Subcutaneous abdominal adipose tissue (tissue), 5 donors: ENCODE measurements at regions not wholly inside any gene's neighbourhood (a gene's known extent, or its start where the extent isn't known, plus 50 kb on each side); places are given as distances from the start of the nearest gene placed in this dataset.

ENCODE experiments used
- H3K27ac ChIP-seq: one replicate; pipeline ENCODE4 v1.7.0; 2013; ENCODE audit warnings: low read depth, mild to moderate bottlenecking, inconsistent platforms, low read length, moderate library complexity
- H3K27me3 ChIP-seq, 5 donors: one replicate each; pipeline ENCODE4 v1.7.0; 2013; ENCODE audit warnings: low read length in 5 of 5, inconsistent platforms in 1 of 5; ENCODE audit not compliant: control insufficient read depth in 5 of 5, insufficient read depth in 4 of 5
- H3K36me3 ChIP-seq, 5 donors: one replicate each; pipeline ENCODE4 v1.7.0; 2013; ENCODE audit warnings: low read length in 5 of 5; ENCODE audit not compliant: control insufficient read depth in 5 of 5, insufficient read depth in 5 of 5
- H3K4me1 ChIP-seq, 5 donors: one replicate each; pipeline ENCODE4 v1.7.0; 2013; ENCODE audit warnings: low read length in 5 of 5, mild to moderate bottlenecking in 3 of 5, moderate library complexity in 1 of 5; ENCODE audit not compliant: control insufficient read depth in 5 of 5, insufficient read depth in 5 of 5
- H3K4me3 ChIP-seq, 5 donors: one replicate each; pipeline ENCODE4 v1.7.0; 2013; ENCODE audit warnings: low read length in 5 of 5, low read depth in 1 of 5
- H3K9ac ChIP-seq, 5 donors: one replicate each; pipeline ENCODE4 v1.7.0; 2013; ENCODE audit warnings: low read length in 5 of 5, mild to moderate bottlenecking in 4 of 5, moderate library complexity in 3 of 5
- H3K9me3 ChIP-seq, 5 donors: one replicate each; pipeline ENCODE4 v1.7.0; 2013; ENCODE audit warnings: low read length in 5 of 5; ENCODE audit not compliant: control insufficient read depth in 5 of 5
- donor health status: healthy.
- donor health status: healthy.
- donor health status: healthy.
- donor health status: healthy.
- donor health status: healthy.

DNA sequence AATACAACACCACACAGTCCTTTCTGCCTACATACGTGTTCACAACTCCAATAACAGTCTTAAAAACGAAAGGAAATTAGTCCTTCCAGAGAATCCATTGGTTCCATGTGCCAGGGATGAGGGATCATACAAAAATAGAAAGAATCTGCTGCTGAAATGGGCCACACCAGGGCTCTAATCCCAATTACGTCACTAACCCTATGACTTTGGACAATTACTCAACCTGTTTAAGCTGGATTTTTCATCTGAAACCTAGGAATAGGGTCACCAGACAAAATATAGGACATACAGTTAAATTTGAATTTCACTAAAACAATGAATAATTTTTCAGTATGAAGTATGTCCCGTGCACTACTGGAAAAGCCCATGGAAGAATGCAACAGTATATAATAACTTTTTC is 264.7 kb downstream of the YTHDC2 start:
- no peaks in the 10 kb centered on the region for H3K36me3 ChIP-seq
- no peak overlapping the region for H3K27ac ChIP-seq

DNA sequence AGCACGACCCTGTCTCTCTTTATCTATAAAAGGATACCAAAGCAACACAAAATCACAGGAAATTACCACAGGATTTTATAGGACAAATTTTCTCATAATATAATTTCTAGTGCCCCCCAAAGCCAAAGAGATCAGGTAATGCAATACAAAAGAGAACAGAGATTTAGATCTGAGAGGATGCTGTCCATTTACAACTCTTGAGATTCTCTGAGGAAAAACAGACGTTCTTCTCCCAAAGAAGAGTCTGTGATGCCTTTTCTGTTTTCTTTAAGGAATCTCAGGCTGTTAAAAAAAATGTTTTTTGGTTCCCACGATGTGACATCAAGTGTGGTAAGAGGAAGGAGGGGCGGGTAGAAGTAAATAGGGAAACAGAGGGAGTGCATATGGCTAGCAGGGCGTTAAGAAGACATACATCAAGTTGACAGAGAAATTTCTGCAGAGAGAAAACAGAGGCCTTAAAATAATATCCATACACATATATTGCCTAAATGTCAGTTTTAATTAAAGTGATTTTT is 274.7 kb downstream of the YTHDC2 start:
- Histone ChIP-seq H3K4me1 (no peaks in the 10 kb centered on the region), H3K9ac (no peak overlapping the region), H3K27me3 (no peaks in the 10 kb centered on the region), H3K9me3 (no peaks in the 10 kb centered on the region), H3K36me3 (no peaks in the 10 kb centered on the region), H3K4me3 (no peak overlapping the region), H3K27ac (no peak overlapping the region)

More for the DNA sequence above, 264.7 kb downstream of the YTHDC2 start:
- Histone ChIP-seq H3K27me3 (no peaks in the 10 kb centered on the region), H3K4me3 (no peak overlapping the region), H3K4me1 (no peaks in the 10 kb centered on the region), H3K9ac (no peak overlapping the region), H3K9me3 (no peaks in the 10 kb centered on the region)

DNA sequence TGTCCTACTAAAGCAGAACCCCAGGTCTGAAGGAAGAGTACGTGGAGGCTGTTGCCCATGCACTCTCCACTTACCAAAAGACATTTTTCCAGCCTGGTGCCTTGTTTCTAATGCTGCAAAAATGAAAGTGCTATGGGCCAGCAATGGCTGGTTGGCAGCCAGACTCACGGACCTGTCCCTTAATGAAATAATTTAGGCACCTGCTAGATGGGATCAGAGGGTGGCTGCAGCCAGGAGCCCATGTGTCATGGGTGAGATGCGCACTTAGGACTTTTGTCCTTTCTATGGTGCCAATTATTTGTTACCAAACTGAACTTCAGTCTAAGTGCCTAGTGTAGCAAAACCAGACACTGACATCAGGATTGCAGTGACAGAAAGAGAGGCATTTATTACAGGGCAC is 276.3 kb downstream of the YTHDC2 start:
- Histone ChIP-seq H3K36me3 (no peaks in the 10 kb centered on the region), H3K9ac (no peak overlapping the region), H3K9me3 (no peaks in the 10 kb centered on the region), H3K4me3 (no peak overlapping the region), H3K27me3 (no peaks in the 10 kb centered on the region), H3K4me1 (no peaks in the 10 kb centered on the region), H3K27ac (no peak overlapping the region)

DNA sequence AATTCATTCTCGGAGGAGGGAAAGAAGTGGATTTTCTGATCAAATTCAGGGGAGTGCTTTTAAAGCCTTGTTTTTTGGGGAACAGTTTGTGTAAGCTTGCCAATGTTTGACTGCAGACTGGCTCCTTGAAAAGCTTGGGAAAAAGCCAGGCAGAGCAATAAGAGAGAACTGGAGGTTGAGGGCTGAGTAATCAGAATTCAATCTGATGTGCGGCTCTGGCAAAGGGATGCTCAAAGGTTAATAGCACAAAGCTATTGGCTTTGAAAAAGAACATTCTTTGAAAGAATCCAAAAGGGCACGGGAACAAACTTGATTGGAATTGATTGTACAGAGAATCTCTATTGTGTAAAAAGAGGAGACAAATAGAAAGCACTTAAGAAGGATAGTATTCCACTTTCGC is 279.3 kb downstream of the YTHDC2 start:
- H3K4me3 ChIP-seq, result no peak overlapping the region
- no peaks in the 10 kb centered on the region for H3K9me3 ChIP-seq
- no peaks in the 10 kb centered on the region for H3K4me1 ChIP-seq
- H3K9ac ChIP-seq, result no peak overlapping the region
- H3K27me3 ChIP-seq, result no peaks in the 10 kb centered on the region
- no peaks in the 10 kb centered on the region for H3K36me3 ChIP-seq
- H3K27ac ChIP-seq, result no peak overlapping the region

DNA sequence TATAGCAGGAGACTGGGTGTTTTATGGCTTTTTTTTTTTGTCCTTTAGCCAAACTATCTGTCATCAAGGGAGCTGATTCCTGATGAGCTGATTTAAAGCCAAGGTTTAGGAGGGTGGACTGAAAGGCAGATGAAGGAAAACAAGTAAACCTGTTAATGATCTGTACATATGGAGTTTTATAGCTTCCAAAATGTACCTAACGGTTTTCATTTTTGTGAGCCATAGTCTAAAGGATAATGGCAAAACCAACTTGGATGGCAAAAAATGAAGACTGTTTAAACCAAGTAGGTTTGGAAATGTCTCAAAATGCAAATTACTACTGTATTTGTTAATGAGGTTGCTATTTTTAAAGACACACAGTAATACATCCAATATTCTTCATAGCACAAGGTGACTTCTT is 281.5 kb downstream of the YTHDC2 start:
- H3K4me1 ChIP-seq, result no peaks in the 10 kb centered on the region

DNA sequence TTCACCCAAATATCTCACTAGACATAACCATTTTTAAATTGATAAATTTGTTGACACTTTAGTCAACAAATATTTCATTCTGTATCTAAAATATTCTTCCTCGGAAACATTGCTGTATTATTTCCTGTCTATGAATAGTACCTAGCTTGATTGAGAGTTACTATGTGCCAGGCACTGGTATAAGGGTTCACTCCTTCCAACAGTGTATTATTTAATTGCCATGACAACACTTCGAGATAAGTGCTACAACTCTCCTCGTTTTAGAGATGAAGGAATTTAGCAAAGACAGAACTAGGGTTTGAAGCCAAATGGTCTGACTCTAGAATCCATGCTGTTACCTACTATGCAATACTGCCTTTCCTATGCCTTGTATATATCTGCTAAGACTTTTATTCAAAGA is 287.2 kb downstream of the YTHDC2 start:
- Histone ChIP-seq H3K27me3 (no peaks in the 10 kb centered on the region), H3K9me3 (no peaks in the 10 kb centered on the region), H3K27ac (no peak overlapping the region), H3K4me1 (no peaks in the 10 kb centered on the region), H3K9ac (no peak overlapping the region), H3K36me3 (no peaks in the 10 kb centered on the region), H3K4me3 (no peak overlapping the region)

More for the DNA sequence above, 281.5 kb downstream of the YTHDC2 start:
- Histone ChIP-seq H3K4me3 (no peak overlapping the region), H3K27ac (no peak overlapping the region), H3K9ac (no peak overlapping the region), H3K9me3 (no peaks in the 10 kb centered on the region), H3K36me3 (no peaks in the 10 kb centered on the region), H3K27me3 (no peaks in the 10 kb centered on the region)

DNA sequence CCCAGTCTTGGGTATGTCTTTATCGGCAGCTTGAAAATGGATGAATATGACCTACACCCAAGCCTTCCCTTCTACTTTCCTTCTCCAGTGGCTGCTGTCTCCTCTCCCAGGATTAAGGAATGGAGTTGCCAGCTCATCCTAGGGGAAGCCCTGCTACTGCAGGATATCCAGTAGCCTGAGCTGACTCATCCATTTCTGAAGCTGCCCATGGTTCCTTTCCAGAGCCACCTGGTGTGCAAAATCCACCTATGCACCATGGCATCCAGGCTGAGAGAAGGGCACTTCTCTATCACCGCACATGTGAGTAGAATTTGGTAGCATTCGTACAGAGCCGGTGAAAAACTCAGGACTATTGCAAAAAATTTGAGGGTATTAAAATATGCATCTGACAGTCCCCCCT is 290.8 kb downstream of the YTHDC2 start:
- Histone ChIP-seq H3K27ac (no peak overlapping the region), H3K4me1 (peaks cover 0 to 20% (median 17%) of the 10 kb centered on the region in 5 donors), H3K4me3 (no peak overlapping the region), H3K36me3 (no peaks in the 10 kb centered on the region), H3K27me3 (no peaks in the 10 kb centered on the region), H3K9me3 (no peaks in the 10 kb centered on the region), H3K9ac (no peak overlapping the region)

DNA sequence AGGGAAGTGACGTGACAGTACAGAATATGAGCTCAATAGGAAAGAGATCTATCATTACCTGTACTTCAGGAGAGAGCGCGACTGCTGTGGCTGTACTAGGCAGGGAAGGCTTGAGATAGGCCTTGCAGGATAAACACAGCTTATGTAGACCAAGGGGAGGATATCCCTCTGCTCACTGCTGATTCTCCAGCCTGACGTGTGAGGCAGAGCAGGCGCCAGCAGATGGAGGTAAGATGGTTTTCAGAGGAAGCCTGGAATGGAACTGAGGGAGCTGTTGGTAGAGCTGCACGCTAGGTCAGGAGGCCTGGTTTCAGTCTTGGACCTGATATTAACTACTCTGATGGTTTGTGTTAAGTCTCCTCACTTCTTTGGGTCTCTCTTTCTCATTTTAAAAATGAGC is 291.4 kb downstream of the YTHDC2 start:
- Histone ChIP-seq H3K27me3 (no peaks in the 10 kb centered on the region), H3K27ac (no peak overlapping the region), H3K9me3 (no peaks in the 10 kb centered on the region)

DNA sequence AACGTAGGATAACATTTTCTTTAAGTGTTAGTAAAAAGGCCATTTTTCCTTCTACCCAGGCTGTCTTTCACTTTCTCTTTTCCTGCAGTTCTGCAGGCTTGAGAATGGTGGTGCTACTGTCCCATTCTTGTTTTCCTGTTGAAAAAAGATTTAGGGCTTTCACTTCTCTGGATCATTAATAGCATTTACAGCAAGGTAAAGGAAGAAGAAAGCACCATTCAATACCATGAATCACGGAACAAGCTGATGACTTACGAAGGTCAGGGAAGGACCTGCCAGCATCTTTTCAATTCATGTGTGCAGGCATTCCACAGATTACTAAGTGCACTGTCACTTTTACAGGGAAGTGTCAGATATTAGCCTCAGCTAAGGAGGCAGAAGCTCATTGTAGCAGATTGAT is 292.8 kb downstream of the YTHDC2 start:
- no peak overlapping the region for H3K9ac ChIP-seq

More for the DNA sequence above, 291.4 kb downstream of the YTHDC2 start:
- peaks cover 0 to 26% (median 22%) of the 10 kb centered on the region in 5 donors for H3K4me1 ChIP-seq
- H3K4me3 ChIP-seq, result no peak overlapping the region
- H3K9ac ChIP-seq, result no peak overlapping the region
- no peaks in the 10 kb centered on the region for H3K36me3 ChIP-seq

DNA sequence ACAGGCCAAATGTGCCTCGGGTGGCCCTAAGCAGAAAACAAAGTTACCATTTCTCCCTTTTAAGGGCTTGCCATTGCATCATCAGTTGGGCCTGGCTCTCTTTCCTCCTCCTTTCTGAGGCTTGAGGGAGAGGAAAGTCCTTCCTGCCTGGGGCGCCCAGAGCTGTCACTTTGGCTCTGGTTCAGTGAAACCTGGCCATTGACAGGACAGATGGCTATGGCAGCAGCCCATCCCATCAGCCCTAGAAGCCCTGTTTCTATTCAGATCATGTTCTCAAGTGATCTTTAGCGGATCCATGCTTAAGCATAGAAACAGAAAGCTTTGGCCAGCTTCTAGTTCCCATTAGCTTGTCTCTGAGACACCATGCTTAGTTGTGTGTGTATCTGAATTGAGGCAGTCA is 293.4 kb downstream of the YTHDC2 start:
- Histone ChIP-seq H3K4me1 (peaks cover 0 to 28% (median 23%) of the 10 kb centered on the region in 5 donors), H3K9me3 (no peaks in the 10 kb centered on the region), H3K27ac (peak overlapping the region; percentile 24), H3K4me3 (peak overlapping the region in 3 of 5 donors; percentile 37 to 43 (median 41)), H3K36me3 (no peaks in the 10 kb centered on the region), H3K27me3 (no peaks in the 10 kb centered on the region), H3K9ac (no peak overlapping the region)

More for the DNA sequence above, 292.8 kb downstream of the YTHDC2 start:
- Histone ChIP-seq H3K4me1 (peaks cover 0 to 28% (median 23%) of the 10 kb centered on the region in 5 donors), H3K9me3 (no peaks in the 10 kb centered on the region), H3K27ac (no peak overlapping the region), H3K27me3 (no peaks in the 10 kb centered on the region), H3K4me3 (peak overlapping the region in 4 of 5 donors; percentile 19 to 43 (median 27)), H3K36me3 (no peaks in the 10 kb centered on the region)
